Esophagus muscularis mucosa (tissue), 4 donors: ENCODE measurements at regions not wholly inside any gene's neighbourhood (a gene's known extent, or its start where the extent isn't known, plus 50 kb on each side); places are given as distances from the start of the nearest gene placed in this dataset.

Experiments
- CTCF ChIP-seq, 3 experiments: fragments of 200-600 bp in 2 of 3; fragments of 450-650 bp in 1 of 3; sonication (generic) in 2 of 3; IDR thresholded peaks; one replicate each; pipeline ENCODE4 v1.5.1; 2017 to 2019; ENCODE audit warnings: antibody characterized with exemption in 3 of 3, mild to moderate bottlenecking in 2 of 3, moderate library complexity in 1 of 3
- EP300 ChIP-seq: sonication (generic); formaldehyde crosslinking; IDR thresholded peaks from one replicate; pipeline ENCODE4 v1.6.1; 2017; ENCODE audit warnings: antibody characterized with exemption
- POLR2A ChIP-seq: fragments of 450-650 bp; IDR thresholded peaks from one replicate; pipeline ENCODE4 v1.6.1; 2017; ENCODE audit warnings: antibody characterized with exemption, moderate library complexity, mild to moderate bottlenecking, low read depth
- POLR2AphosphoS5 ChIP-seq, 2 donors: sonication (generic); formaldehyde crosslinking; IDR thresholded peaks; one replicate each; pipeline ENCODE4 v1.6.1; 2017; ENCODE audit warnings: antibody characterized with exemption in 2 of 2

- TF ChIP-seq POLR2A (no peak), CTCF (IDR thresholded peaks at IDR 0.05) (no peak), EP300 (no peak), POLR2AphosphoS5 (IDR thresholded peaks at IDR 0.05) (no peak)
These were observed 529.5 kb downstream of the COL11A1 start for GRCh38 chr1:102578804-102579203.
